Skeletal muscle satellite cell (primary cell): ENCODE measurements at regions not wholly inside any gene's neighbourhood (a gene's known extent, or its start where the extent isn't known, plus 50 kb on each side); places are given as distances from the start of the nearest gene placed in this dataset.

Experiments
- H3K27me3 ChIP-seq: 2 replicates; pipeline ENCODE4 v1.7.0; 2013; ENCODE audit warnings: low read length; ENCODE audit not compliant: control insufficient read depth, insufficient read depth
- H3K36me3 ChIP-seq: 2 replicates; pipeline ENCODE4 v1.7.0; 2013; ENCODE audit warnings: mild to moderate bottlenecking, control low read depth, low read length; ENCODE audit not compliant: insufficient read depth
- H3K4me1 ChIP-seq: 2 replicates; pipeline ENCODE4 v1.7.0; 2013; ENCODE audit warnings: low read length; ENCODE audit not compliant: control insufficient read depth, insufficient read depth
- H3K4me2 ChIP-seq: 2 replicates; pipeline ENCODE4 v1.7.0; 2013; ENCODE audit warnings: mild to moderate bottlenecking, low read length
- H3K4me3 ChIP-seq: 2 replicates; pipeline ENCODE4 v1.7.0; 2013; ENCODE audit warnings: low read length
- H3K9ac ChIP-seq: 2 replicates; pipeline ENCODE4 v1.7.0; 2013; ENCODE audit warnings: mild to moderate bottlenecking, low read depth, low read length, moderate library complexity
- H3K9me3 ChIP-seq: replicated peaks from 2 replicates; pipeline ENCODE4 v1.7.0; 2013; ENCODE audit warnings: mild to moderate bottlenecking, control low read depth, low read length

- H3K27me3 ChIP-seq: no peaks in the 10 kb centered on the region
- H3K9me3 ChIP-seq: no peaks in the 10 kb centered on the region
- no peaks in the 10 kb centered on the region for H3K4me1 ChIP-seq
- no peak overlapping the region for H3K9ac ChIP-seq
- no peaks in the 10 kb centered on the region for H3K36me3 ChIP-seq
- H3K4me2 ChIP-seq: no peak overlapping the region
- H3K4me3 ChIP-seq: no peak overlapping the region
Measured at GRCh38 chr13:76542176-76542575, 344.0 kb downstream of the KCTD12 start.

GRCh38 chr13:76538004-76538403 is 348.2 kb downstream of the KCTD12 start:
- Histone ChIP-seq H3K9ac (no peak overlapping the region), H3K4me3 (no peak overlapping the region), H3K4me1 (no peaks in the 10 kb centered on the region), H3K4me2 (no peak overlapping the region), H3K9me3 (no peaks in the 10 kb centered on the region), H3K36me3 (no peaks in the 10 kb centered on the region), H3K27me3 (no peaks in the 10 kb centered on the region)

- Histone ChIP-seq H3K9ac (no peak overlapping the region), H3K27me3 (no peaks in the 10 kb centered on the region), H3K9me3 (no peaks in the 10 kb centered on the region), H3K4me3 (no peak overlapping the region), H3K4me2 (no peak overlapping the region), H3K36me3 (no peaks in the 10 kb centered on the region), H3K4me1 (no peaks in the 10 kb centered on the region)
Measured at GRCh38 chr13:76533251-76533650, 353.0 kb downstream of the KCTD12 start.

- Histone ChIP-seq H3K27me3 (no peaks in the 10 kb centered on the region), H3K36me3 (no peaks in the 10 kb centered on the region), H3K9me3 (no peaks in the 10 kb centered on the region), H3K4me1 (peaks cover 3% of the 10 kb centered on the region), H3K4me3 (no peak overlapping the region), H3K9ac (no peak overlapping the region), H3K4me2 (no peak overlapping the region)
Measured at GRCh38 chr13:76527041-76527440, 359.2 kb downstream of the KCTD12 start.

- Histone ChIP-seq H3K36me3 (no peaks in the 10 kb centered on the region), H3K9me3 (no peaks in the 10 kb centered on the region), H3K4me2 (no peak overlapping the region), H3K4me3 (no peak overlapping the region), H3K27me3 (no peaks in the 10 kb centered on the region), H3K9ac (no peak overlapping the region), H3K4me1 (peaks cover 3% of the 10 kb centered on the region)
Measured at GRCh38 chr13:76523740-76524340, 362.4 kb downstream of the KCTD12 start.

- Histone ChIP-seq H3K36me3 (no peaks in the 10 kb centered on the region), H3K9ac (no peak overlapping the region), H3K4me1 (peaks cover 14% of the 10 kb centered on the region), H3K27me3 (no peaks in the 10 kb centered on the region), H3K9me3 (no peaks in the 10 kb centered on the region), H3K4me2 (no peak overlapping the region), H3K4me3 (no peak overlapping the region)
Measured at GRCh38 chr13:76522083-76522755, 364.0 kb downstream of the KCTD12 start.

GRCh38 chr13:76519685-76520084 is 366.5 kb downstream of the KCTD12 start:
- H3K9ac ChIP-seq: no peak overlapping the region
- no peak overlapping the region for H3K4me3 ChIP-seq
- H3K36me3 ChIP-seq: no peaks in the 10 kb centered on the region
- H3K4me2 ChIP-seq: no peak overlapping the region
- no peaks in the 10 kb centered on the region for H3K9me3 ChIP-seq
- no peaks in the 10 kb centered on the region for H3K27me3 ChIP-seq
- peaks cover 35% of the 10 kb centered on the region for H3K4me1 ChIP-seq

GRCh38 chr13:76516586-76516985 is 369.6 kb downstream of the KCTD12 start:
- no peaks in the 10 kb centered on the region for H3K36me3 ChIP-seq
- no peaks in the 10 kb centered on the region for H3K9me3 ChIP-seq
- no peaks in the 10 kb centered on the region for H3K27me3 ChIP-seq
- H3K4me3 ChIP-seq: peak overlapping the region; percentile 38
- peaks cover 53% of the 10 kb centered on the region for H3K4me1 ChIP-seq
- peak overlapping the region; percentile 70 for H3K4me2 ChIP-seq
- peak overlapping the region; percentile 69 for H3K9ac ChIP-seq

GRCh38 chr13:76516013-76516412 is 370.2 kb downstream of the KCTD12 start:
- Histone ChIP-seq H3K9me3 (no peaks in the 10 kb centered on the region), H3K4me2 (peak overlapping the region; percentile 70), H3K27me3 (no peaks in the 10 kb centered on the region), H3K9ac (peak overlapping the region; percentile 71), H3K4me3 (peak overlapping the region; percentile 38), H3K4me1 (peaks cover 53% of the 10 kb centered on the region), H3K36me3 (no peaks in the 10 kb centered on the region)

GRCh38 chr13:76512721-76513145 is 373.5 kb downstream of the KCTD12 start:
- Histone ChIP-seq H3K4me1 (peaks cover 56% of the 10 kb centered on the region), H3K9ac (no peak overlapping the region), H3K9me3 (no peaks in the 10 kb centered on the region)

GRCh38 chr13:76505437-76505836 is 380.8 kb downstream of the KCTD12 start:
- H3K27me3 ChIP-seq: peaks cover 3% of the 10 kb centered on the region
- no peak overlapping the region for H3K4me3 ChIP-seq
- H3K9me3 ChIP-seq: no peaks in the 10 kb centered on the region
- peaks cover 8% of the 10 kb centered on the region for H3K4me1 ChIP-seq
- H3K36me3 ChIP-seq: no peaks in the 10 kb centered on the region
- H3K4me2 ChIP-seq: no peak overlapping the region
- H3K9ac ChIP-seq: no peak overlapping the region

More at GRCh38 chr13:76512721-76513145, 373.5 kb downstream of the KCTD12 start:
- Histone ChIP-seq H3K4me2 (peak overlapping the region; percentile 24), H3K27me3 (no peaks in the 10 kb centered on the region), H3K4me3 (no peak overlapping the region), H3K36me3 (no peaks in the 10 kb centered on the region)

GRCh38 chr13:76503766-76504165 is 382.4 kb downstream of the KCTD12 start:
- Histone ChIP-seq H3K4me2 (no peak overlapping the region), H3K27me3 (peaks cover 3% of the 10 kb centered on the region), H3K36me3 (no peaks in the 10 kb centered on the region), H3K4me1 (peaks cover 6% of the 10 kb centered on the region), H3K4me3 (no peak overlapping the region), H3K9me3 (no peaks in the 10 kb centered on the region), H3K9ac (no peak overlapping the region)
